ENCODE measurements at regions not wholly inside any gene's neighbourhood (a gene's known extent, or its start where the extent isn't known, plus 50 kb on each side); places are given as distances from the start of the nearest gene placed in this dataset.
"Not testable (repeated sequence)": the region's sequence is repeated elsewhere in the genome, so short reads cannot be mapped to it uniquely, and the experiment has no call there.

- H3K4me3 Mint-ChIP-seq (ENCODE audit: low read depth, unreplicated experiment) = no peak overlapping the region
- no peaks in the 10 kb centered on the region for H3K4me1 Mint-ChIP-seq (ENCODE audit: low read depth, unreplicated experiment)
- no peak overlapping the region for H3K27ac Mint-ChIP-seq (ENCODE audit: unreplicated experiment)
- intact Hi-C loops (cut with micrococcal nuclease; ENCODE audit: unreplicated experiment) = no loop called here
- no peak for TF ChIP-seq CTCF (IDR thresholded peaks at IDR 0.05; ENCODE audit: unreplicated experiment)
- no peaks in the 10 kb centered on the region for H3K27me3 Mint-ChIP-seq (ENCODE audit: unreplicated experiment)
- BruUV-seq (replicated peaks) = no TSS peak
- DNase-seq = no peak
- H3K36me3 Mint-ChIP-seq (ENCODE audit: insufficient read depth, unreplicated experiment) = no peaks in the 10 kb centered on the region
- peaks cover 8% of the 10 kb centered on the region for H3K9me3 Mint-ChIP-seq (ENCODE audit: low read depth, unreplicated experiment)
- CTCF ChIA-PET = no interaction called here
These were observed 459.0 kb upstream of the STEAP1 start for GRCh38 chr7:89695241-89695640.

- CTCF ChIA-PET = no interaction called here
- no peaks in the 10 kb centered on the region for H3K36me3 Mint-ChIP-seq (ENCODE audit: insufficient read depth, unreplicated experiment)
- H3K9me3 Mint-ChIP-seq (ENCODE audit: low read depth, unreplicated experiment) = no peaks in the 10 kb centered on the region
- no peak for DNase-seq
- no peaks in the 10 kb centered on the region for H3K4me1 Mint-ChIP-seq (ENCODE audit: low read depth, unreplicated experiment)
- BruUV-seq (replicated peaks) = no TSS peak
- no peak for TF ChIP-seq CTCF (IDR thresholded peaks at IDR 0.05; ENCODE audit: unreplicated experiment)
- no peak overlapping the region for H3K4me3 Mint-ChIP-seq (ENCODE audit: low read depth, unreplicated experiment)
- no peak overlapping the region for H3K27ac Mint-ChIP-seq (ENCODE audit: unreplicated experiment)
- H3K27me3 Mint-ChIP-seq (ENCODE audit: unreplicated experiment) = no peaks in the 10 kb centered on the region
- intact Hi-C loops (cut with micrococcal nuclease; ENCODE audit: unreplicated experiment) = no loop called here
These were observed 440.1 kb upstream of the STEAP1 start for GRCh38 chr7:89714131-89714530.

- DNase-seq = peak; percentile 11
- H3K36me3 Mint-ChIP-seq (ENCODE audit: insufficient read depth, unreplicated experiment); H3K27ac Mint-ChIP-seq (ENCODE audit: unreplicated experiment); H3K4me3 Mint-ChIP-seq (ENCODE audit: low read depth, unreplicated experiment); H3K9me3 Mint-ChIP-seq (ENCODE audit: low read depth, unreplicated experiment); CTCF ChIA-PET; H3K27me3 Mint-ChIP-seq (ENCODE audit: unreplicated experiment); H3K4me1 Mint-ChIP-seq (ENCODE audit: low read depth, unreplicated experiment); BruUV-seq (replicated peaks); intact Hi-C loops (cut with micrococcal nuclease; ENCODE audit: unreplicated experiment): not testable (repeated sequence)
These were observed 435.3 kb upstream of the STEAP1 start for GRCh38 chr7:89718941-89719340.

- Mint-ChIP-seq H3K9me3 (ENCODE audit: low read depth, unreplicated experiment) (no peaks in the 10 kb centered on the region), H3K27ac (ENCODE audit: unreplicated experiment) (no peak overlapping the region), H3K27me3 (ENCODE audit: unreplicated experiment) (no peaks in the 10 kb centered on the region), H3K36me3 (ENCODE audit: insufficient read depth, unreplicated experiment) (no peaks in the 10 kb centered on the region), H3K4me3 (ENCODE audit: low read depth, unreplicated experiment) (no peak overlapping the region), H3K4me1 (ENCODE audit: low read depth, unreplicated experiment) (no peaks in the 10 kb centered on the region)
- DNase-seq = no peak
- BruUV-seq (replicated peaks) = no TSS peak
- CTCF ChIA-PET = no interaction called here
- no peak for TF ChIP-seq CTCF (IDR thresholded peaks at IDR 0.05; ENCODE audit: unreplicated experiment)
- intact Hi-C loops (cut with micrococcal nuclease; ENCODE audit: unreplicated experiment) = no loop called here
These were observed 425.8 kb upstream of the STEAP1 start for GRCh38 chr7:89728481-89728880.

- Mint-ChIP-seq H3K4me3 (ENCODE audit: low read depth, unreplicated experiment) (no peak overlapping the region), H3K4me1 (ENCODE audit: low read depth, unreplicated experiment) (no peaks in the 10 kb centered on the region), H3K36me3 (ENCODE audit: insufficient read depth, unreplicated experiment) (no peaks in the 10 kb centered on the region), H3K27ac (ENCODE audit: unreplicated experiment) (no peak overlapping the region), H3K9me3 (ENCODE audit: low read depth, unreplicated experiment) (no peaks in the 10 kb centered on the region), H3K27me3 (ENCODE audit: unreplicated experiment) (no peaks in the 10 kb centered on the region)
- DNase-seq = no peak
- no TSS peak for BruUV-seq (replicated peaks)
- CTCF ChIA-PET = interaction anchor here (1.0 kb wide), 1 partner anchor 12 kb away, joined by 3 read pairs; no protein-coding TSS in a partner anchor
- intact Hi-C loops (cut with micrococcal nuclease; ENCODE audit: unreplicated experiment) = no loop called here
- TF ChIP-seq CTCF (IDR thresholded peaks at IDR 0.05; ENCODE audit: unreplicated experiment) = no peak
These were observed 422.4 kb upstream of the STEAP1 start for GRCh38 chr7:89731751-89732445.
